Smooth muscle cell (in vitro differentiated cells): ENCODE measurements at regions not wholly inside any gene's neighbourhood (a gene's known extent, or its start where the extent isn't known, plus 50 kb on each side); places are given as distances from the start of the nearest gene placed in this dataset.

Source experiments
- DNase-seq: peaks from one replicate; lab custom pipeline; 2025; ENCODE audit not compliant: unreplicated experiment; lab: John Stamatoyannopoulos, UW
- H2AFZ ChIP-seq: fragments of 200-600 bp; sonication (generic); 2 replicates; pipeline ENCODE4 v1.6.0; 2016; ENCODE audit warnings: antibody characterized with exemption, low read depth, mild to moderate bottlenecking
- H3F3A ChIP-seq: fragments of 200-600 bp; sonication (generic); 2 replicates; pipeline ENCODE4 v1.6.0; 2017; ENCODE audit warnings: antibody characterized with exemption, low read depth
- H3K27ac ChIP-seq: fragments of 200-600 bp; sonication (generic); 2 replicates; pipeline ENCODE4 v1.5.1; 2016; ENCODE audit warnings: low read depth, mild to moderate bottlenecking
- H3K27me3 ChIP-seq: fragments of 200-600 bp; sonication (generic); 2 replicates; pipeline ENCODE4 v1.6.1; 2016; ENCODE audit warnings: low read depth, mild to moderate bottlenecking
- H3K36me3 ChIP-seq: fragments of 200-600 bp; sonication (generic); 2 replicates; pipeline ENCODE4 v1.5.1; 2016; ENCODE audit warnings: low read depth
- H3K4me1 ChIP-seq: fragments of 200-600 bp; sonication (generic); 2 replicates; pipeline ENCODE4 v1.5.1; 2016; ENCODE audit warnings: low read depth
- H3K4me2 ChIP-seq: fragments of 200-600 bp; sonication (generic); 2 replicates; pipeline ENCODE4 v1.6.0; 2016; ENCODE audit warnings: mild to moderate bottlenecking
- H3K4me3 ChIP-seq: fragments of 200-600 bp; sonication (generic); 2 replicates; pipeline ENCODE4 v1.5.1; 2016; ENCODE audit warnings: mild to moderate bottlenecking
- H3K79me2 ChIP-seq: fragments of 200-600 bp; sonication (generic); 2 replicates; pipeline ENCODE4 v1.6.0; 2016; ENCODE audit warnings: low read depth, mild to moderate bottlenecking
- H3K9ac ChIP-seq: fragments of 200-600 bp; sonication (generic); 2 replicates; pipeline ENCODE4 v1.6.0; 2016; ENCODE audit warnings: low read depth
- H3K9me3 ChIP-seq: fragments of 200-600 bp; sonication (generic); replicated peaks from 2 replicates; pipeline ENCODE4 v1.5.1; 2016; ENCODE audit warnings: low read depth
- H4K20me1 ChIP-seq: fragments of 200-600 bp; sonication (generic); 2 replicates; pipeline ENCODE4 v1.6.0; 2016; ENCODE audit warnings: low read depth
- WGBS: methylation state at CpG from one replicate; pipeline ENCODE4 v1.1.7; 2016; ENCODE audit warnings: low lambda C conversion rate; 5-methylcytosine and 5-hydroxymethylcytosine counted together
- TF ChIP-seq, protein P1 (sequence below): fragments of 200-600 bp; sonication (generic); IDR thresholded peaks from 2 replicates; pipeline ENCODE4 v1.5.1; 2017; ENCODE audit warnings: borderline replicate concordance, mild to moderate bottlenecking, antibody characterized with exemption; ENCODE audit not compliant: insufficient read depth, poor library complexity, severe bottlenecking

DNA sequence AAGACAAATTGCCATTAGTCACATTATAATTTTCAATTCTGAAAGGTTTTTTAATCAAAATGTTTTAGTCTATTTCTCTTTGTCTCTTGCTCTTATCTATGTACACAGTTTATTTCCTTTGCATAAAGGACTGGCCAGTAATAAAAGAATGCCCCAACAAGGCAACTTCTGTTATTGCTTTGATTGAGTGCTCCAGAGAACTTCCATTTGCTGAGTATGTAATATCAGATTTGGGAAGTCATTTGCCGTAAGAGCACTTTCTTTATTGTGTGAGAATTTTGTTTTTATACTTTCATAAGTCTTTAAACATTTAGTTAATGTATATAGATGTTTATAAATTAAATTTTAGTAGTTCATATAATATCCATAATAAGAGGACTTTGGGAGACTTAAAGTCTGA is 1140.4 kb downstream of the PCDH9 start:
- H3F3A ChIP-seq: no peaks in the 10 kb centered on the region
- H3K27me3 ChIP-seq: no peaks in the 10 kb centered on the region
- H4K20me1 ChIP-seq: no peaks in the 10 kb centered on the region
- no peak overlapping the region for H3K27ac ChIP-seq
- no peaks in the 10 kb centered on the region for H3K9me3 ChIP-seq
- DNase-seq: no peak
- H2AFZ ChIP-seq: no peak overlapping the region
- H3K4me3 ChIP-seq: no peak overlapping the region
- H3K36me3 ChIP-seq: no peaks in the 10 kb centered on the region
- no peaks in the 10 kb centered on the region for H3K4me1 ChIP-seq
- WGBS: 51% methylated on average over 1 of the region's 1 CpG
- H3K79me2 ChIP-seq: no peaks in the 10 kb centered on the region
- H3K4me2 ChIP-seq: no peak overlapping the region
- no peak overlapping the region for H3K9ac ChIP-seq
- TF ChIP-seq, protein P1, sequence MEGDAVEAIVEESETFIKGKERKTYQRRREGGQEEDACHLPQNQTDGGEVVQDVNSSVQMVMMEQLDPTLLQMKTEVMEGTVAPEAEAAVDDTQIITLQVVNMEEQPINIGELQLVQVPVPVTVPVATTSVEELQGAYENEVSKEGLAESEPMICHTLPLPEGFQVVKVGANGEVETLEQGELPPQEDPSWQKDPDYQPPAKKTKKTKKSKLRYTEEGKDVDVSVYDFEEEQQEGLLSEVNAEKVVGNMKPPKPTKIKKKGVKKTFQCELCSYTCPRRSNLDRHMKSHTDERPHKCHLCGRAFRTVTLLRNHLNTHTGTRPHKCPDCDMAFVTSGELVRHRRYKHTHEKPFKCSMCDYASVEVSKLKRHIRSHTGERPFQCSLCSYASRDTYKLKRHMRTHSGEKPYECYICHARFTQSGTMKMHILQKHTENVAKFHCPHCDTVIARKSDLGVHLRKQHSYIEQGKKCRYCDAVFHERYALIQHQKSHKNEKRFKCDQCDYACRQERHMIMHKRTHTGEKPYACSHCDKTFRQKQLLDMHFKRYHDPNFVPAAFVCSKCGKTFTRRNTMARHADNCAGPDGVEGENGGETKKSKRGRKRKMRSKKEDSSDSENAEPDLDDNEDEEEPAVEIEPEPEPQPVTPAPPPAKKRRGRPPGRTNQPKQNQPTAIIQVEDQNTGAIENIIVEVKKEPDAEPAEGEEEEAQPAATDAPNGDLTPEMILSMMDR: no peak

DNA sequence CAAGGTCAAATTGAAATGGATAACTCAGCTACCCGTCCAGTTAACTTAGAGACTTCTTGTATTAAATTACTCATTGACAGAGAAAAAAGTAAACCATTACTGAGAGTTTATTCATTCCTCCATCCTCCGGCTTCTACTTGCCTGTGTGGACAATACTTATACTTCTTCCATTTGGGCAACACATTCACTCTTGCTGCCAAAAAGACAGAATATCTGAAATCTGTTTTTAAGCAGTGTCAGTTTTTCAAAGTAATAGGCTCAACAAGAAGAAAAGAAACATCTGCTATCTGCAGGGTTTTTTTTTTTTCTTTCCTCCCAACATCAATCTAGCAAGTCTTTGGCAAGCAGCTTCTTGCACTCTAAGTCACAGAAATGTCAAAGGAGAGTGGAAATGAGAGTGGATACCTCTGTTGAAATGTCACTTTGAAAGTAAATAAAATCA is 1142.8 kb downstream of the PCDH9 start:
- H3K79me2 ChIP-seq: no peaks in the 10 kb centered on the region
- H3K4me2 ChIP-seq: no peak overlapping the region
- no peaks in the 10 kb centered on the region for H4K20me1 ChIP-seq
- no peaks in the 10 kb centered on the region for H3K4me1 ChIP-seq
- H3F3A ChIP-seq: no peaks in the 10 kb centered on the region
- TF ChIP-seq, protein P1: no peak
- no peak overlapping the region for H3K9ac ChIP-seq
- no peak overlapping the region for H3K4me3 ChIP-seq
- DNase-seq: no peak
- H3K36me3 ChIP-seq: no peaks in the 10 kb centered on the region
- no peaks in the 10 kb centered on the region for H3K27me3 ChIP-seq
- no peak overlapping the region for H2AFZ ChIP-seq
- no peak overlapping the region for H3K27ac ChIP-seq
- no peaks in the 10 kb centered on the region for H3K9me3 ChIP-seq
- 89% methylated on average over 2 of the region's 2 CpGs for WGBS

DNA sequence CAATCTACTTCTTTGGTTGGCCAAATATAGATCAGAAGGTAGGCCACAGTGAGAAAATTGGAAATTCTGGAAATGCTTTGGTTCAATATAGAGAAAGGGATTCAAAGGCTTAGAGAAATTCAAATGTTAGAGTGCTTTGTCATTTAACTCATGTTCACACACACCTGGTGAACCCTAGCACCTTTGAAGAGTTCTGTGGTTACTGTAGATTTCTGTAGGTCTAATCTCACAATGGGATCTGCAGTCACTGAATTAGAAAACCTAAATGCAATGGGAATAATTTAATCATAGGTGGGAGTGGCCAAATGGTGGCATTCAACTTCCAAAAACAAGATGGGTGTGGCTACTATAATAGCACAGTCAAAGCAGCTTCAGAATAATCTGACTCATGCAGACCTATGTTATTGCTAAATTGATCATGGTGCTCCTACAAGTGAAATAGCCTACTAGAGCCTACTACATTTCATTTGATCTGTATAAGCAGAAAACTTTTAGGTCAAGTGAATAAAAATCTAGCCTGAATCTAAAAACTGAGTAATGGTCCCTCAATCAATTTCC is 1152.9 kb downstream of the PCDH9 start:
- Histone ChIP-seq H3K4me3 (no peak overlapping the region), H4K20me1 (no peaks in the 10 kb centered on the region), H3K36me3 (no peaks in the 10 kb centered on the region), H3K4me1 (no peaks in the 10 kb centered on the region), H3K27me3 (no peaks in the 10 kb centered on the region), H3F3A (no peaks in the 10 kb centered on the region), H3K9me3 (no peaks in the 10 kb centered on the region), H2AFZ (no peak overlapping the region), H3K27ac (no peak overlapping the region), H3K4me2 (no peak overlapping the region), H3K79me2 (no peaks in the 10 kb centered on the region), H3K9ac (no peak overlapping the region)
- TF ChIP-seq, protein P1: no peak
- DNase-seq: no peak

DNA sequence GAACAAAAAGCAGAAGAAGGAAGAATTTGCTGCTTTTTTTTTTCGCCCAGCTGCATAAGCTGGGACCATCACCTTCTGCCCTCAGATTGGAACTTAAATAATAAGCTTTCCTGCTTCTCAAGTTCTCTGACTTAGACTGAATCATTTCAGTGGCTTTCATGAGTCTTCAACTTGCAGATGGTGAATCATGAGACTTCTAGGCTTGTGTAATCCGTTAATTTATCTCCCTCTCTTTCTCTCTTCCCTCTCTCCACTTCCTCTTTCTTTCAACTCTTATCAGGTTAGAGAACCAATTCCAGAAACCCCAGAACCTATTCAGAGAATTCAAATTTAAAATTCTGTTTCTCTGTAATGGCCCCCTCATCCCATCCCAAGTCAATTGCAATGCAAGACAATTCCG is 1153.7 kb downstream of the PCDH9 start:
- H3K4me3 ChIP-seq: no peak overlapping the region
- no peak overlapping the region for H3K4me2 ChIP-seq
- no peak overlapping the region for H3K27ac ChIP-seq
- TF ChIP-seq, protein P1: no peak
- no peaks in the 10 kb centered on the region for H3K36me3 ChIP-seq
- DNase-seq: no peak
- H3K27me3 ChIP-seq: no peaks in the 10 kb centered on the region
- H4K20me1 ChIP-seq: no peaks in the 10 kb centered on the region
- no peaks in the 10 kb centered on the region for H3K79me2 ChIP-seq
- WGBS: 82% methylated on average over 3 of the region's 3 CpGs
- H3K4me1 ChIP-seq: no peaks in the 10 kb centered on the region
- H3K9me3 ChIP-seq: no peaks in the 10 kb centered on the region
- H3K9ac ChIP-seq: no peak overlapping the region
- H3F3A ChIP-seq: no peaks in the 10 kb centered on the region
- H2AFZ ChIP-seq: no peak overlapping the region
